ENCODE measurements at regions not wholly inside any gene's neighbourhood (a gene's known extent, or its start where the extent isn't known, plus 50 kb on each side); places are given as distances from the start of the nearest gene placed in this dataset.

DNA sequence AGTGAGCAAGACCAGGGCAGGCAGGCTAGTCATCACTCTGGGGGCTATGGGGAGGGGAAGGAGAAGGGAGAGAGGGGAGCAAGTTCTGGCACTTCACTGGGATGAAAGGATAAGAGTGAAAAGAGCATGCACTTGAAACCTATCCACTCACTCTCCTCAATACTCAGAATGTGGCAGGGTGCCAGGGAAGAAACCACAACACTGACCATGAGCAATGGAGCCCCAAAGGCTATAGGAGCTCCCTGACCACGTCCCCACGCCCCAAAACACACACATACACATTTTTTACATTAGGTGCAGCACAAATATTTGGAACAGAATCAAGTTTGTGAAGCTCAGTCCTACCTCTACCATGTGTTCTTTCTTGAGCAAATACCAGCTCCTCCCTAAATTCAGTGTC, 132.2 kb downstream of the IDS start:
- WGBS, 5 donors: 11 to 63% (median 33%) methylated on average over 2 of the region's 2 CpGs
- Histone ChIP-seq H3K27ac (no peak overlapping the region), H3K27me3 (replicated peaks in 1 of 7) (no peaks in the 10 kb centered on the region), H3K36me3 (no peaks in the 10 kb centered on the region), H3K4me3 (no peak overlapping the region), H3K9me3 (no peaks in the 10 kb centered on the region), H3K4me1 (no peaks in the 10 kb centered on the region)
- TF ChIP-seq POLR2A (IDR thresholded peaks at IDR 0.05) (no peak), POLR2AphosphoS5 (IDR thresholded peaks at IDR 0.05) (no peak)
- TF ChIP-seq, protein P1, sequence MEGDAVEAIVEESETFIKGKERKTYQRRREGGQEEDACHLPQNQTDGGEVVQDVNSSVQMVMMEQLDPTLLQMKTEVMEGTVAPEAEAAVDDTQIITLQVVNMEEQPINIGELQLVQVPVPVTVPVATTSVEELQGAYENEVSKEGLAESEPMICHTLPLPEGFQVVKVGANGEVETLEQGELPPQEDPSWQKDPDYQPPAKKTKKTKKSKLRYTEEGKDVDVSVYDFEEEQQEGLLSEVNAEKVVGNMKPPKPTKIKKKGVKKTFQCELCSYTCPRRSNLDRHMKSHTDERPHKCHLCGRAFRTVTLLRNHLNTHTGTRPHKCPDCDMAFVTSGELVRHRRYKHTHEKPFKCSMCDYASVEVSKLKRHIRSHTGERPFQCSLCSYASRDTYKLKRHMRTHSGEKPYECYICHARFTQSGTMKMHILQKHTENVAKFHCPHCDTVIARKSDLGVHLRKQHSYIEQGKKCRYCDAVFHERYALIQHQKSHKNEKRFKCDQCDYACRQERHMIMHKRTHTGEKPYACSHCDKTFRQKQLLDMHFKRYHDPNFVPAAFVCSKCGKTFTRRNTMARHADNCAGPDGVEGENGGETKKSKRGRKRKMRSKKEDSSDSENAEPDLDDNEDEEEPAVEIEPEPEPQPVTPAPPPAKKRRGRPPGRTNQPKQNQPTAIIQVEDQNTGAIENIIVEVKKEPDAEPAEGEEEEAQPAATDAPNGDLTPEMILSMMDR (IDR thresholded peaks at IDR 0.05 in 8 of 11, conservative IDR thresholded peaks at IDR 0.05 in 3 of 11): no peak
- DNase-seq: no peak
- intact Hi-C loops (cut with DNase I; ENCODE audit: low total_unique reads): no loop called here

DNA sequence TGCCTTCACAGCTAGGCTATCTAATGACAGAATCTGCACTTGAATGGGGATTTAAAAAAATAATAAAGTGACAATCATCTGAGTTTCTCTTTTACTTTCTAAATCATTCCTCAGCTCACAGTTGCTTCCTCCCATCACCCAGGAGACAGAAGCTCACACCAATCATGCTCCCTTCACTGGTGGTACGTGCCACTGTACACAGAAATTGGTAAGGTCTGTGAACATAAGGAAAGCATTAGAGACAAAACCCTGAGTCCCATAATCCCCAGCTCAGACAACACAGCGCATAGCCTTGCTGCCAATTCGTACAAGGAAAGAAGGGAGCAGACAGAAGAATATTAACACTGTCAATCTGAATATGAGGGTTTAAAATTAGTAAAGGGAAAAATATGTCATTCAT, 133.1 kb downstream of the IDS start:
- Histone ChIP-seq H3K27ac (no peak overlapping the region), H3K4me3 (no peak overlapping the region), H3K36me3 (no peaks in the 10 kb centered on the region), H3K9me3 (no peaks in the 10 kb centered on the region), H3K4me1 (no peaks in the 10 kb centered on the region), H3K27me3 (replicated peaks in 1 of 7) (no peaks in the 10 kb centered on the region)
- TF ChIP-seq, protein P1 (IDR thresholded peaks at IDR 0.05 in 8 of 11, conservative IDR thresholded peaks at IDR 0.05 in 3 of 11): no peak
- TF ChIP-seq POLR2A (IDR thresholded peaks at IDR 0.05): no peak
- no peak for TF ChIP-seq POLR2AphosphoS5 (IDR thresholded peaks at IDR 0.05)
- intact Hi-C loops (cut with DNase I; ENCODE audit: low total_unique reads): no loop called here
- no peak for DNase-seq
- 47 to 71% (median 59%) methylated on average over 3 of the region's 3 CpGs for WGBS, 5 donors

DNA sequence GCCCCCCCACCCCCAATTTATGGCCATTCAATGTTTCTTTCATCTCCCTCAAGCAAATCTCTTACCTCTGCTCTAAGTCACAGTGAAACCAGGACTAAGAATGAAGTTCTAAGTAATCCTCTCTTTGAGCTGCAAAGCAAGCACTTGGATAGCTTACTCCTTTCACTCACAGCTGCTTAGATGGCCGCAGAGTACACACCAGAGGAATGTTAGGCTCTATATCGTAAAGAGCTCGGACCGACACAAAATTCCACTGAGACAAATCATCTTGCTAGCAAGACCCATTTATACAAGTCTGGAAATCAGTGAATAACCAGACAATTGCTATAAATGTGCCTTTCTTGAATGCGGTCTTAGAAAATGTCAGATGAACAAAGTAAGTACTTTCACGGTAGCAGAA, 135.0 kb downstream of the IDS start:
- H3K27ac ChIP-seq: no peak overlapping the region
- intact Hi-C loops (cut with DNase I; ENCODE audit: low total_unique reads): no loop called here
- WGBS, 5 donors: 85 to 97% (median 92%) methylated on average over 6 of the region's 6 CpGs
- H3K36me3 ChIP-seq: no peaks in the 10 kb centered on the region
- no peaks in the 10 kb centered on the region for H3K4me1 ChIP-seq
- TF ChIP-seq, protein P1 (IDR thresholded peaks at IDR 0.05 in 8 of 11, conservative IDR thresholded peaks at IDR 0.05 in 3 of 11): no peak
- no peak for TF ChIP-seq POLR2AphosphoS5 (IDR thresholded peaks at IDR 0.05)
- no peaks in the 10 kb centered on the region for H3K27me3 ChIP-seq (replicated peaks in 1 of 7)
- no peaks in the 10 kb centered on the region for H3K9me3 ChIP-seq
- H3K4me3 ChIP-seq: no peak overlapping the region
- no peak for DNase-seq

DNA sequence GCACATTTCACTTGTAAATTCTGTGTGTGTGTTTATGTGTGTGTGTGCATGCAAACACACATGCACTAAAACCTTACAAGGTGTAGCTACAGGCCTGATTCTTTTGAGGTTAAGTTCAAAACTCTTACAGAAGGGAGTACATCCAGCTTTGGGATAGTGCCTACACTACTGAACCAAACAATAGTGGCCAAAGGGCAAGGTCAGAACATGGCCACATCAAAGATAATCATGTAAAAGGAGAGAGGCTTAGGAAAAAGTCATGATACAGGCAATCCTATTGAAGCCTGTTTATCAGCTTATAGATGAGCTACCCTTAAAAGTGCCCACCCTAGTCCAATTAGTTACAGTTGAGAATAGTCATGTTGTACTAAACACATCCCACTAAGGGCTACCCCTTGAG, 139.6 kb downstream of the IDS start:
- Histone ChIP-seq H3K36me3 (no peaks in the 10 kb centered on the region), H3K4me1 (no peaks in the 10 kb centered on the region), H3K27ac (no peak overlapping the region), H3K9me3 (no peaks in the 10 kb centered on the region), H3K27me3 (replicated peaks in 1 of 7) (peaks cover 0 to 6% (median 0%) of the 10 kb centered on the region in 7 donors), H3K4me3 (no peak overlapping the region)
- TF ChIP-seq POLR2AphosphoS5 (IDR thresholded peaks at IDR 0.05) (no peak), POLR2A (IDR thresholded peaks at IDR 0.05) (no peak)
- TF ChIP-seq, protein P1 (IDR thresholded peaks at IDR 0.05 in 8 of 11, conservative IDR thresholded peaks at IDR 0.05 in 3 of 11): no peak
- DNase-seq: no peak
- intact Hi-C loops (cut with DNase I; ENCODE audit: low total_unique reads): no loop called here

All from spleen (tissue), 11 donors.